ENCODE measurements at regions not wholly inside any gene's neighbourhood (a gene's known extent, or its start where the extent isn't known, plus 50 kb on each side); places are given as distances from the start of the nearest gene placed in this dataset.
A peak's percentile ranks its signal among the peaks of the same experiment; 100 is the strongest.

GRCh38 chr10:64182671-64183070 lies 661.5 kb downstream of the REEP3 start:
- H3K9me3 ChIP-seq (ENCODE audit: control insufficient read depth, insufficient read depth, low read depth, low read length), result no peaks in the 10 kb centered on the region
- CTCF ChIA-PET, result no interaction called here
- H3K4me1 ChIP-seq (ENCODE audit: control insufficient read depth, insufficient read depth, low read length), result no peaks in the 10 kb centered on the region
- H3K36me3 ChIP-seq (ENCODE audit: control insufficient read depth in 2 of 2, insufficient read depth in 1 of 2, low read length in 2 of 2), result no peaks in the 10 kb centered on the region
- TF ChIP-seq ZBTB49 (tag by site-specific recombination; IDR thresholded peaks at IDR 0.05; ENCODE audit: low read depth) (no peak), ZNF37A (tag by site-specific recombination; IDR thresholded peaks at IDR 0.05) (no peak)
- H3K27ac ChIP-seq (ENCODE audit: extremely low read depth, low read depth, low read length), result no peak overlapping the region
- POLR2A ChIA-PET, result no interaction called here
- no peak overlapping the region for H3K4me3 ChIP-seq (ENCODE audit: low read depth, low read length)

GRCh38 chr10:64191286-64191685 lies 670.1 kb downstream of the REEP3 start:
- CTCF ChIA-PET, result interaction anchor here (0.5 to 0.6 kb wide), 3 partner anchors 62 to 1581 kb away, joined by 3 to 4 read pairs (median 3); no protein-coding TSS in a partner anchor
- no peaks in the 10 kb centered on the region for H3K36me3 ChIP-seq (ENCODE audit: control insufficient read depth in 2 of 2, insufficient read depth in 1 of 2, low read length in 2 of 2)
- no peak overlapping the region for H3K4me3 ChIP-seq (ENCODE audit: low read depth, low read length)
- H3K9me3 ChIP-seq (ENCODE audit: control insufficient read depth, insufficient read depth, low read depth, low read length), result no peaks in the 10 kb centered on the region
- no peaks in the 10 kb centered on the region for H3K4me1 ChIP-seq (ENCODE audit: control insufficient read depth, insufficient read depth, low read length)
- no peak overlapping the region for H3K27ac ChIP-seq (ENCODE audit: extremely low read depth, low read depth, low read length)
- TF ChIP-seq ELK4 (IDR thresholded peaks at IDR 0.05; ENCODE audit: borderline replicate concordance, low read depth, low read length) (no peak), TCF7L2 (IDR thresholded peaks at IDR 0.05; ENCODE audit: borderline replicate concordance, low read depth, low read length) (peak; percentile 54; the same call in 1 of the 2 replicates)
- POLR2A ChIA-PET, result no interaction called here

GRCh38 chr10:64196638-64197315 lies 675.6 kb downstream of the REEP3 start:
- ChIA-PET CTCF (no interaction called here), POLR2A (no interaction called here)
- no peaks in the 10 kb centered on the region for H3K36me3 ChIP-seq (ENCODE audit: control insufficient read depth in 2 of 2, insufficient read depth in 1 of 2, low read length in 2 of 2)
- no peaks in the 10 kb centered on the region for H3K4me1 ChIP-seq (ENCODE audit: control insufficient read depth, insufficient read depth, low read length)
- H3K4me3 ChIP-seq (ENCODE audit: low read depth, low read length), result no peak overlapping the region
- H3K27ac ChIP-seq (ENCODE audit: extremely low read depth, low read depth, low read length), result no peak overlapping the region
- TF ChIP-seq ZNF202 (tag by site-specific recombination; IDR thresholded peaks at IDR 0.05; ENCODE audit: borderline replicate concordance) (no peak), PRDM6 (tag by site-specific recombination; IDR thresholded peaks at IDR 0.05) (no peak), ZNF501 (tag by site-specific recombination; IDR thresholded peaks at IDR 0.05) (no peak), TSHZ1 (tag by site-specific recombination; IDR thresholded peaks at IDR 0.05; ENCODE audit: borderline replicate concordance) (no peak), CTCF (tag by site-specific recombination; IDR thresholded peaks at IDR 0.05) (no peak), ZFP3 (tag by site-specific recombination; IDR thresholded peaks at IDR 0.05; ENCODE audit: low read depth) (no peak), PATZ1 (tag by site-specific recombination; IDR thresholded peaks at IDR 0.05) (no peak), ZNF449 (tag by site-specific recombination; IDR thresholded peaks at IDR 0.05) (no peak)
- no peaks in the 10 kb centered on the region for H3K9me3 ChIP-seq (ENCODE audit: control insufficient read depth, insufficient read depth, low read depth, low read length)
